ENCODE measurements at regions not wholly inside any gene's neighbourhood (a gene's known extent, or its start where the extent isn't known, plus 50 kb on each side); places are given as distances from the start of the nearest gene placed in this dataset.

DNA sequence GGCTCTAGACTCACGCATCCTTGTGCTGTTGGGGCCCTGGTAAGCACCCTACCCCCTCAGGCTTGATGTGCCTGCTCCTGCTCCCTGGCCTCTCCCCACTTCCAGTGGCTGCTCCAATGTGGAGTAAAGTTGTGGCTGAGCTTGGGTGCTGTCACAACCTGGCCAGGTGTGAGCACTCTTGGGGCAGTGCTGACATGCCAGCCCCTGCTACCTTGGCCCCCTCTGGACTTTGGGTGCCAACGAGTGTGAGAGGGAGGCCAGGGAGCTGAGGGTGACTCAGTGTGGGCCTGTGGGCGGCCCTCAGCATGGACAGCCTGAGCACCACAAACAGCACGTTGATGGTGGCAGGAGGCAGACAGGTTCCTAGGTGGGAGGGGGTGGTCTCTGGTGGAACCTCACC is 870.2 kb upstream of the C9orf72 start:
- Histone ChIP-seq H3K23me2 (ENCODE audit: low read depth, low read length) (no peaks in the 10 kb centered on the region), H2BK12ac (ENCODE audit: low read depth, low read length) (no peak overlapping the region), H2AFZ (ENCODE audit: low read length) (no peak overlapping the region), H3K79me1 (ENCODE audit: low read depth, low read length) (no peaks in the 10 kb centered on the region), H2BK120ac (replicated peaks; ENCODE audit: low read depth, low read length) (no peak overlapping the region), H3K27ac (ENCODE audit: low read depth, low read length) (no peak overlapping the region), H4K20me1 (replicated peaks in 1 of 2; ENCODE audit: control insufficient read depth in 1 of 2, insufficient read depth in 2 of 2, low read length in 2 of 2) (no peaks in the 10 kb centered on the region), H3K9me3 (ENCODE audit: insufficient read depth in 2 of 2, low read depth in 1 of 2, low read length in 1 of 2) (no peaks in the 10 kb centered on the region), H3K9ac (replicated peaks in 1 of 4; ENCODE audit: extremely low read depth in 1 of 4, low read depth in 3 of 4, low read length in 3 of 4) (no peak overlapping the region), H2AK5ac (ENCODE audit: low read depth, low read length) (0 out of 2 replicates have a peak overlapping the region, but pooled peaks have one; percentile 34), H3K27me3 (replicated peaks in 1 of 4; ENCODE audit: control insufficient read depth in 3 of 4, extremely low read depth in 1 of 4, insufficient read depth in 3 of 4, low read length in 3 of 4) (no peaks in the 10 kb centered on the region), H4K8ac (ENCODE audit: extremely low read depth, insufficient read depth, low read length) (peak overlapping the region; percentile 51; the same call in 1 of the 2 replicates), H3K56ac (replicated peaks; ENCODE audit: insufficient read length, low read depth, low read length) (no peak overlapping the region), H3K79me2 (ENCODE audit: control insufficient read depth in 1 of 2, insufficient read depth in 2 of 2, low read length in 2 of 2) (no peaks in the 10 kb centered on the region), H3K18ac (ENCODE audit: extremely low read depth, low read length) (no peak overlapping the region), H3K4me2 (ENCODE audit: insufficient read depth in 1 of 2, low read depth in 2 of 2, low read length in 2 of 2) (no peak overlapping the region), H2BK15ac (ENCODE audit: low read length) (no peak overlapping the region), H3K4me3 (ENCODE audit: extremely low read depth in 1 of 4, insufficient read depth in 2 of 4, low read depth in 3 of 4, low read length in 4 of 4) (no peak overlapping the region), H3K14ac (ENCODE audit: insufficient read length) (no peak overlapping the region), H3K23ac (ENCODE audit: insufficient read length) (no peak overlapping the region), H3K36me3 (ENCODE audit: control insufficient read depth in 2 of 4, insufficient read depth in 4 of 4, low read length in 3 of 4) (no peaks in the 10 kb centered on the region), H2BK20ac (ENCODE audit: low read length) (no peak overlapping the region), H3K4ac (replicated peaks; ENCODE audit: insufficient read length, low read depth, low read length) (no peak overlapping the region), H2BK5ac (ENCODE audit: low read depth, low read length) (no peak overlapping the region), H4K91ac (replicated peaks; ENCODE audit: insufficient read length, low read length) (no peak overlapping the region), H4K5ac (ENCODE audit: insufficient read length, low read depth, low read length) (no peak overlapping the region), H3K4me1 (replicated peaks in 1 of 4; ENCODE audit: control insufficient read depth in 3 of 4, insufficient read depth in 4 of 4, low read length in 3 of 4) (no peaks in the 10 kb centered on the region)
- POLR2A ChIA-PET (ENCODE audit: partially characterized antibody): no interaction called here
- 89% methylated on average over 4 of the region's 4 CpGs; no CpG with 5 or more reads in 1 of the 2 experiments for WGBS, 2 experiments (ENCODE audit: extremely low coverage in 1 of 2, insufficient coverage in 1 of 2, insufficient read length in 1 of 2, insufficient replicate concordance in 2 of 2, low coverage in 1 of 2, low lambda C conversion rate in 2 of 2, missing lambda C conversion rate in 1 of 2)
- DNase-seq (ENCODE audit: low read depth in 1 of 2, low spot score in 2 of 2) (no peak), FAIRE-seq (no peak)
- CTCF ChIA-PET (ENCODE audit: partially characterized antibody): interaction anchor here (1.5 kb wide), 1 partner anchor 717 kb away, joined by 3 read pairs; no protein-coding TSS in a partner anchor
- TF ChIP-seq, protein P1, sequence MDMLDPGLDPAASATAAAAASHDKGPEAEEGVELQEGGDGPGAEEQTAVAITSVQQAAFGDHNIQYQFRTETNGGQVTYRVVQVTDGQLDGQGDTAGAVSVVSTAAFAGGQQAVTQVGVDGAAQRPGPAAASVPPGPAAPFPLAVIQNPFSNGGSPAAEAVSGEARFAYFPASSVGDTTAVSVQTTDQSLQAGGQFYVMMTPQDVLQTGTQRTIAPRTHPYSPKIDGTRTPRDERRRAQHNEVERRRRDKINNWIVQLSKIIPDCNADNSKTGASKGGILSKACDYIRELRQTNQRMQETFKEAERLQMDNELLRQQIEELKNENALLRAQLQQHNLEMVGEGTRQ (IDR thresholded peaks at IDR 0.05; ENCODE audit: low read length): no peak
- TF ChIP-seq FOSL1 (IDR thresholded peaks at IDR 0.05; ENCODE audit: insufficient read depth, low read depth, low read length) (no peak), TEAD4 (IDR thresholded peaks at IDR 0.05; ENCODE audit: low read depth, low read length) (no peak), PHF8 (conservative IDR thresholded peaks at IDR 0.05; ENCODE audit: low read depth, low read length) (no peak), TAF7 (optimal IDR thresholded peaks at IDR 0.05; ENCODE audit: borderline replicate concordance, low read depth, low read length) (no peak), TAF1 (IDR thresholded peaks at IDR 0.05; ENCODE audit: low read depth, low read length) (no peak), KDM1A (IDR thresholded peaks at IDR 0.05; ENCODE audit: borderline replicate concordance, low read length) (no peak), RXRA (IDR thresholded peaks at IDR 0.05; ENCODE audit: insufficient read depth, low read depth, low read length) (no peak), HDAC6 (IDR thresholded peaks at IDR 0.05; ENCODE audit: low read depth, low read length) (no peak), CREB1 (IDR thresholded peaks at IDR 0.05) (no peak), CTBP2 (IDR thresholded peaks at IDR 0.05; ENCODE audit: borderline replicate concordance, insufficient read depth, insufficient read length, low read length) (no peak), TBP (IDR thresholded peaks at IDR 0.05; ENCODE audit: low read depth, low read length) (no peak), SUZ12 (IDR thresholded peaks at IDR 0.05; ENCODE audit: low read length) (no peak), CEBPB (IDR thresholded peaks at IDR 0.05; ENCODE audit: low read depth, low read length) (no peak), CHD2 (IDR thresholded peaks at IDR 0.05; ENCODE audit: low read length) (no peak)
